Neural progenitor cell (in vitro differentiated cells): ENCODE measurements at regions not wholly inside any gene's neighbourhood (a gene's known extent, or its start where the extent isn't known, plus 50 kb on each side); places are given as distances from the start of the nearest gene placed in this dataset.
"Not testable (repeated sequence)": the region's sequence is repeated elsewhere in the genome, so short reads cannot be mapped to it uniquely, and the experiment has no call there.

ENCODE experiments used
- DNase-seq: peaks from one replicate; pipeline ENCODE4 v3.0.0-alpha.2; 2016; ENCODE audit warnings: low spot score
- H2AFZ ChIP-seq: fragments of 200-600 bp; sonication (generic); replicated peaks from 2 replicates; pipeline ENCODE4 v1.6.1; 2016; ENCODE audit warnings: antibody characterized with exemption
- H3F3A ChIP-seq: fragments of 200-600 bp; sonication (generic); 2 replicates; pipeline ENCODE4 v1.6.1; 2016; ENCODE audit warnings: antibody characterized with exemption, low read depth
- H3K27ac ChIP-seq: fragments of 200-600 bp; sonication (generic); 2 replicates; pipeline ENCODE4 v1.5.1; 2016; ENCODE audit warnings: mild to moderate bottlenecking
- H3K27me3 ChIP-seq: fragments of 200-600 bp; sonication (generic); 2 replicates; pipeline ENCODE4 v1.6.1; 2016; ENCODE audit warnings: mild to moderate bottlenecking, moderate library complexity
- H3K36me3 ChIP-seq: fragments of 200-600 bp; sonication (generic); 2 replicates; pipeline ENCODE4 v1.5.1; 2016
- H3K4me1 ChIP-seq: fragments of 200-600 bp; sonication (generic); 2 replicates; pipeline ENCODE4 v1.6.1; 2016; ENCODE audit warnings: mixed run types
- H3K4me2 ChIP-seq: fragments of 200-600 bp; sonication (generic); 2 replicates; pipeline ENCODE4 v1.6.1; 2016
- H3K4me3 ChIP-seq: fragments of 200-600 bp; sonication (generic); 2 replicates; pipeline ENCODE4 v1.5.1; 2016
- H3K79me2 ChIP-seq: fragments of 200-600 bp; sonication (generic); 2 replicates; pipeline ENCODE4 v1.6.1; 2016; ENCODE audit warnings: low read depth
- H3K9ac ChIP-seq: fragments of 200-600 bp; sonication (generic); 2 replicates; pipeline ENCODE4 v1.6.1; 2016
- H3K9me3 ChIP-seq: fragments of 200-600 bp; sonication (generic); 2 replicates; pipeline ENCODE4 v1.5.1; 2016; ENCODE audit warnings: low read depth
- H4K20me1 ChIP-seq: fragments of 200-600 bp; sonication (generic); 2 replicates; pipeline ENCODE4 v1.6.1; 2016; ENCODE audit warnings: low read depth
- H3K27ac Mint-ChIP-seq: 3 replicates; pipeline ENCODE4 v1.8.0; 2021; ENCODE audit warnings: mixed read lengths
- H3K27me3 Mint-ChIP-seq: 2 replicates; pipeline ENCODE4 v1.8.0; 2022; ENCODE audit warnings: low read depth, mild to moderate bottlenecking, inconsistent platforms, moderate library complexity, mixed read lengths; ENCODE audit not compliant: insufficient read depth
- H3K36me3 Mint-ChIP-seq: 3 replicates; pipeline ENCODE4 v1.8.0; 2021; ENCODE audit warnings: mixed read lengths
- H3K4me1 Mint-ChIP-seq: 3 replicates; pipeline ENCODE4 v1.8.0; 2021; ENCODE audit warnings: mixed read lengths
- H3K4me3 Mint-ChIP-seq: 3 replicates; pipeline ENCODE4 v1.8.0; 2021; ENCODE audit warnings: mild to moderate bottlenecking, moderate library complexity, mixed read lengths
- H3K9me3 Mint-ChIP-seq: 3 replicates; pipeline ENCODE4 v1.8.0; 2020; ENCODE audit warnings: mixed read lengths
- CTCF ChIP-seq: fragments of 200-600 bp; sonication (generic); IDR thresholded peaks from 2 replicates; pipeline ENCODE4 v1.5.1; 2017; ENCODE audit warnings: antibody characterized with exemption, mild to moderate bottlenecking
- EZH2 ChIP-seq: fragments of 200-600 bp; sonication (generic); IDR thresholded peaks from 2 replicates; pipeline ENCODE4 v1.6.1; 2017; ENCODE audit warnings: antibody characterized with exemption, mild to moderate bottlenecking, moderate library complexity
- EZH2phosphoT487 ChIP-seq: fragments of 200-600 bp; sonication (generic); IDR thresholded peaks from 2 replicates; pipeline ENCODE4 v1.6.1; 2017; ENCODE audit warnings: antibody characterized with exemption

- Histone ChIP-seq H3K79me2 (no peaks in the 10 kb centered on the region), H3K27me3 (no peaks in the 10 kb centered on the region), H3K9me3 (no peaks in the 10 kb centered on the region), H3K36me3 (no peaks in the 10 kb centered on the region), H3K27ac (no peak overlapping the region), H3K9ac (no peak overlapping the region), H3K4me1 (no peaks in the 10 kb centered on the region), H3K4me3 (no peak overlapping the region), H3K4me2 (no peak overlapping the region), H3F3A (no peaks in the 10 kb centered on the region), H2AFZ (no peak overlapping the region), H4K20me1 (no peaks in the 10 kb centered on the region)
- Mint-ChIP-seq H3K27ac (no peak overlapping the region), H3K27me3 (peaks cover 4% of the 10 kb centered on the region), H3K9me3 (no peaks in the 10 kb centered on the region), H3K4me1 (no peaks in the 10 kb centered on the region), H3K36me3 (no peaks in the 10 kb centered on the region), H3K4me3 (no peak overlapping the region)
- no peak for TF ChIP-seq EZH2phosphoT487
- DNase-seq = no peak
These were observed 138.2 kb downstream of the NPIPB5 start for GRCh38 chr16:22648941-22649340.

DNA sequence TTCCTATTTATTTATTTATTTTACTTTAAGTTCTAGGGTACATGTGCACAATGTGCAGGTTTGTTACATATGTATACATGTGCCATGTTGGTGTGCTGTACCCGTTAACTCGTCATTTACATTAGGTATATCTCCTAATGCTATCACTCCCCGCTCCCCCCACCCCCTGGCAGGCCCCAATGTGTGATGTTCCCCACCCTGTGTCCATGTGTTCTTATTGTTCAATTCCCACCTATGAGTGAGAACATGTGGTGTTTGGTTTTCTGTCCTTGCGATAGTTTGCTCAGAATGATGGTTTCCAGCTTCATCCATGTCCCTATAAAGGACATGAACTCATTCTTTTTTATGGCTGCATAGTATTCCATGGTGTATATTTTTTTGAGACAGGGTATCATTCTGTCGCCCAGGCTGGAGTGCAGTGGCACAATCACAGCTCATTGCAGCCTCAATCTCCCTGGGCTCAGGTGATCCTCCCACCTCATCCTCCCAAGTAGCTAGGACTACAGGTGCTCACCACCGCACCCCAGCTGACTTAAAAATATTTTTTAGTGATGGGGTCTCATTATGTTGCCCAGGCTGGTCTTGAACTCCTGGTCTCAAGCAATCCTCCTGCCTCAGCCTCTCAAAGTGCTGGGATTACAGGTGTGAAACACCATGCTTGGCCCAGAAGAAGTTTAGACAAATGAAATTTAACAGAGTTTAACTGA, 140.6 kb downstream of the NPIPB5 start:
- not testable (repeated sequence) for H3K27me3 Mint-ChIP-seq, H3K9ac ChIP-seq, H3K36me3 Mint-ChIP-seq

GRCh38 chr16:22652463-22652845, 141.8 kb downstream of the NPIPB5 start:
- Mint-ChIP-seq H3K4me3 (no peak overlapping the region), H3K27ac (no peak overlapping the region), H3K36me3 (no peaks in the 10 kb centered on the region), H3K27me3 (peaks cover 6% of the 10 kb centered on the region), H3K4me1 (no peaks in the 10 kb centered on the region), H3K9me3 (no peaks in the 10 kb centered on the region)
- no peaks in the 10 kb centered on the region for H3K79me2 ChIP-seq
- H3K27ac ChIP-seq = no peak overlapping the region
- no peak overlapping the region for H3K9ac ChIP-seq
- TF ChIP-seq EZH2phosphoT487 (no peak), CTCF (no peak)
- H3F3A ChIP-seq = no peaks in the 10 kb centered on the region
- H3K9me3 ChIP-seq = no peaks in the 10 kb centered on the region
- H2AFZ ChIP-seq = no peak overlapping the region
- DNase-seq = no peak
- no peak overlapping the region for H3K4me2 ChIP-seq
- no peaks in the 10 kb centered on the region for H4K20me1 ChIP-seq
- no peak overlapping the region for H3K4me3 ChIP-seq
- H3K4me1 ChIP-seq = no peaks in the 10 kb centered on the region
- H3K36me3 ChIP-seq = no peaks in the 10 kb centered on the region
- H3K27me3 ChIP-seq = no peaks in the 10 kb centered on the region

More for the DNA sequence above, 140.6 kb downstream of the NPIPB5 start:
- H3K4me1 ChIP-seq, H4K20me1 ChIP-seq, H3K4me1 Mint-ChIP-seq, DNase-seq, H3K79me2 ChIP-seq, H3K27ac ChIP-seq, H3K9me3 ChIP-seq, H3K27ac Mint-ChIP-seq, H3K9me3 Mint-ChIP-seq, H3K27me3 ChIP-seq, H3K4me3 Mint-ChIP-seq, H3K4me3 ChIP-seq, H2AFZ ChIP-seq, H3F3A ChIP-seq, H3K4me2 ChIP-seq, H3K36me3 ChIP-seq: not testable (repeated sequence)

DNA sequence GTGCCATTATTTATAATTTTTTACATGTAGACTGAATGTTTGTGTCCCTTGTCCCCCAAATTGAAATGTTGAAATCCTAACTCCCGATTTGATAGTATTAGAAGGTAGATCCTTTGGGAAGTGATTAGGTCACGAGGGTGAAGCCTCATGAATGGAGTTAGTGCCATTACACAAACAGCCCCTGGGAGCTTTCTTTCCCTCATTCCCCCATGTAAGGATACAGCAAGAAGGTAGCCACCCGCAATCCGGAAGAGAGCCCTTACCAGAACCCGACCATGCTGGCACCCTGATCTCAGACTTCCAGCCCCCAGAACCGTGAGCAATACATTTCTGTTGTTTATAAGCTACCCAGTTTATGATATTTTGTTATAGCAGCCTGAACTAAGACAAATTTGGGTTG, 143.2 kb downstream of the NPIPB5 start:
- no peaks in the 10 kb centered on the region for H3K9me3 Mint-ChIP-seq

GRCh38 chr16:22656573-22656972, 145.9 kb downstream of the NPIPB5 start:
- H2AFZ ChIP-seq, H3K9me3 Mint-ChIP-seq, H3K36me3 Mint-ChIP-seq, H3K27ac Mint-ChIP-seq, H3K27me3 ChIP-seq, H3K4me1 Mint-ChIP-seq, H3K36me3 ChIP-seq, H3K4me3 ChIP-seq, H4K20me1 ChIP-seq, H3K9ac ChIP-seq, H3K4me2 ChIP-seq, H3K9me3 ChIP-seq, H3K27me3 Mint-ChIP-seq, H3K4me3 Mint-ChIP-seq, H3K79me2 ChIP-seq, H3K27ac ChIP-seq, DNase-seq, H3K4me1 ChIP-seq, H3F3A ChIP-seq: not testable (repeated sequence)

More for the DNA sequence above, 143.2 kb downstream of the NPIPB5 start:
- Histone ChIP-seq H3K9me3 (no peaks in the 10 kb centered on the region), H3K4me2 (no peak overlapping the region), H3K36me3 (no peaks in the 10 kb centered on the region), H2AFZ (no peak overlapping the region), H4K20me1 (no peaks in the 10 kb centered on the region), H3K27me3 (no peaks in the 10 kb centered on the region), H3K27ac (no peak overlapping the region), H3K4me3 (no peak overlapping the region), H3F3A (no peaks in the 10 kb centered on the region), H3K4me1 (no peaks in the 10 kb centered on the region), H3K79me2 (no peaks in the 10 kb centered on the region), H3K9ac (no peak overlapping the region)
- H3K4me1 Mint-ChIP-seq = no peaks in the 10 kb centered on the region
- no peak overlapping the region for H3K4me3 Mint-ChIP-seq
- no peak for DNase-seq
- no peak for TF ChIP-seq CTCF
- TF ChIP-seq EZH2 = no peak
- no peak for TF ChIP-seq EZH2phosphoT487
- peaks cover 8% of the 10 kb centered on the region for H3K27me3 Mint-ChIP-seq
- H3K27ac Mint-ChIP-seq = no peak overlapping the region
- no peaks in the 10 kb centered on the region for H3K36me3 Mint-ChIP-seq
